OCI-LY1 (cell line): ENCODE measurements at regions not wholly inside any gene's neighbourhood (a gene's known extent, or its start where the extent isn't known, plus 50 kb on each side); places are given as distances from the start of the nearest gene placed in this dataset.

ENCODE experiments used
- CTCF ChIP-seq: fragments of 200-600 bp; sonication (generic), shearing (Covaris generic); IDR thresholded peaks from 2 replicates; pipeline ENCODE4 v1.5.1; 2017; ENCODE audit warnings: mild to moderate bottlenecking, antibody characterized with exemption, low read length, moderate library complexity, mixed read lengths
- EZH2 ChIP-seq: fragments of 200-600 bp; sonication (generic), shearing (Covaris generic); IDR thresholded peaks from 2 replicates; pipeline ENCODE4 v1.8.0; 2017; ENCODE audit warnings: borderline replicate concordance, mixed run types, mild to moderate bottlenecking, antibody characterized with exemption, low read length, moderate library complexity, mixed read lengths

- no peak for TF ChIP-seq CTCF
- TF ChIP-seq EZH2, result no peak
Measured at GRCh38 chr5:124932791-124933600, 186.6 kb upstream of the ZNF608 start.
